ENCODE measurements at regions not wholly inside any gene's neighbourhood (a gene's known extent, or its start where the extent isn't known, plus 50 kb on each side); places are given as distances from the start of the nearest gene placed in this dataset.

DNA sequence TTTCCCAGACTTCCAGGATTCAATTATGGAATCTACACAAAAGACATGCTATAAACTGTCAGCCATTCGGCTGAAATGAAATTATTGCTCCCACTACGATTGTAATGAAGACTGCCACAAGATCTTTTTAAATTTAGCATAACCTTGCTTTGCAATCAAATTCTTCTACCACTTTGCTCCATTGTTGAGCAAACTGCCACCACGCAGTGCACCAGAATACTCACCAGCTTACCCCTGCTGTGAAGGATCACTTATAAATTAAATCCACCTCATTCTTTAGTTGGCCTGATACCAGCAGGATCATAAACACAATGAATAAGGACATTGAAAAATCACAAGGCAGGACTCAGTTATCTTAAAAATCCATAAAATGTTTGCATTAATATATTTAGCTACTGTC lies 116.4 kb upstream of the PRNP start:
- Histone ChIP-seq H3K4me3 (no peak overlapping the region), H3K27me3 (no peaks in the 10 kb centered on the region), H3K9me3 (no peaks in the 10 kb centered on the region), H3K4me1 (no peaks in the 10 kb centered on the region), H3K36me3 (no peaks in the 10 kb centered on the region), H3K27ac (no peak overlapping the region)
- TF ChIP-seq, protein P1, sequence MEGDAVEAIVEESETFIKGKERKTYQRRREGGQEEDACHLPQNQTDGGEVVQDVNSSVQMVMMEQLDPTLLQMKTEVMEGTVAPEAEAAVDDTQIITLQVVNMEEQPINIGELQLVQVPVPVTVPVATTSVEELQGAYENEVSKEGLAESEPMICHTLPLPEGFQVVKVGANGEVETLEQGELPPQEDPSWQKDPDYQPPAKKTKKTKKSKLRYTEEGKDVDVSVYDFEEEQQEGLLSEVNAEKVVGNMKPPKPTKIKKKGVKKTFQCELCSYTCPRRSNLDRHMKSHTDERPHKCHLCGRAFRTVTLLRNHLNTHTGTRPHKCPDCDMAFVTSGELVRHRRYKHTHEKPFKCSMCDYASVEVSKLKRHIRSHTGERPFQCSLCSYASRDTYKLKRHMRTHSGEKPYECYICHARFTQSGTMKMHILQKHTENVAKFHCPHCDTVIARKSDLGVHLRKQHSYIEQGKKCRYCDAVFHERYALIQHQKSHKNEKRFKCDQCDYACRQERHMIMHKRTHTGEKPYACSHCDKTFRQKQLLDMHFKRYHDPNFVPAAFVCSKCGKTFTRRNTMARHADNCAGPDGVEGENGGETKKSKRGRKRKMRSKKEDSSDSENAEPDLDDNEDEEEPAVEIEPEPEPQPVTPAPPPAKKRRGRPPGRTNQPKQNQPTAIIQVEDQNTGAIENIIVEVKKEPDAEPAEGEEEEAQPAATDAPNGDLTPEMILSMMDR (IDR thresholded peaks at IDR 0.05): no peak
- no peak for TF ChIP-seq POLR2A (IDR thresholded peaks at IDR 0.05)
- no peak for DNase-seq
- intact Hi-C loops (cut with DNase I; ENCODE audit: low total_unique reads): no loop called here

DNA sequence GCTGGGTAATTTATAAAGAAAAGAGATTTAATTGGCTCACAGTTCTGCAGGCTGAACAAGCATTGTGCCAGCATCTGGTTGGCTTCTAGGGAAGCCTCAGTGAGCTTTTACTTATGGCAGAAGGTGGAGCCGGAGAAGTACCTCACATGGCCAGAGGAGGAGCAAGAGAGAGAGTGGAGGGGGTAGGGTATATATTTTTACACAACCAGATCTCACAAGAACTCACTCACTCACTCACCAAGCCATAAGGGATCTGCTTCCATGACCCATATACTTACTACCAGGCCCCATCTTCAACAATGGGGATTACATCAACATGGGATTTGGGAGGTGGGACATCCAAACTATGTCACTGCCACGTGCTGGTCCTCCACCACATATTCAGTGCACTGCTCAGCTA lies 117.2 kb upstream of the PRNP start:
- intact Hi-C loops (cut with DNase I; ENCODE audit: low total_unique reads): no loop called here
- Histone ChIP-seq H3K27ac (no peak overlapping the region), H3K36me3 (no peaks in the 10 kb centered on the region), H3K4me1 (no peaks in the 10 kb centered on the region), H3K9me3 (no peaks in the 10 kb centered on the region), H3K4me3 (no peak overlapping the region), H3K27me3 (no peaks in the 10 kb centered on the region)
- no peak for DNase-seq
- no peak for TF ChIP-seq POLR2A (IDR thresholded peaks at IDR 0.05)
- TF ChIP-seq, protein P1 (IDR thresholded peaks at IDR 0.05): no peak

DNA sequence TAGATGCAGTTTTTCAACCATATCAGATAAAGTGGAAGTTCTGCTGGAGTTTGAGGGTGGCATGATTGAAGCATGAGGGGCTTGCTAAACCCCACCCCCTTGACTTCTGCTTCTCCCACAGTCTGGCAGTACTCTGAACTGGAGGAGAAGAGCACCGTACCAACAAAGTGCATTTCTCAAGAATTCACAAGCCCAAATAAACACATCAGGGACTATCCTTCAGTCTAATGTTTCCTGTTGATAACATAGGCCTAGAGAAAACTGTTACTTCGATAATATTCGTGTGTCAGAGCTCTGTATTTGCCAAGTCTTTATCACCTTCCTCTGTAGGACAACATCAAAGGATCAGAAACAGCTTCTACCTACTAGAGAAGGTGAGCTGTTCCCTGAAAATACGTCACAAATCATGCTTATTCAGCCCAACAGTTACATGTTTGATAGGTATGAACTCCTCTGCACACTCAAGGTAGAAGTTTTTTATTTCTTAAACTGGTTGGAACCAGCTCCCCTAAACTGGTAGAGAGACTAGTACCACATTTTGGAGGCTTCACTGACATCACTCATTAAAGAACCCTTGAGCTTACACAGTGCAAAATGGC lies 117.8 kb upstream of the PRNP start:
- no peaks in the 10 kb centered on the region for H3K36me3 ChIP-seq
- intact Hi-C loops (cut with DNase I; ENCODE audit: low total_unique reads): no loop called here

DNA sequence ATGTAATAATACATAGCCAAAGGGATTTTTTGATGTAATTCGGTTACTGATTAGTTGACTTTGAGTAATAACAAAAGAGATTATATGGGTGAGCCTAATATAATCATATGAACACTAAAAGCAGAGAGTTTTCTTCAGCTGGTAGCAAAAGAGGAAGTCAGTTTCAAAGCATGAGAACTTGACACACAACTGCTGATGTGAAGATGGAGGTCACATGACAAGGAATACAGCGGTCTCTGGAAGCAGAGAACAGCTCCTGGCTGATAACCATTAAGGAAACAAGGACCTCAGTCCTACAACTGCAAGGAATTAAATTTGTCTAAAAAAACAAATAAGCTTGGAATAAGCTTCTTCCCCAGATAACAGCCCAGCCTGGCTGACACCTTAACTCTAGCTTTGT lies 119.1 kb upstream of the PRNP start:
- TF ChIP-seq, protein P1 (IDR thresholded peaks at IDR 0.05): no peak
- no peak for TF ChIP-seq POLR2A (IDR thresholded peaks at IDR 0.05)
- H3K4me3 ChIP-seq: no peak overlapping the region
- no peaks in the 10 kb centered on the region for H3K9me3 ChIP-seq
- H3K36me3 ChIP-seq: no peaks in the 10 kb centered on the region
- DNase-seq: no peak
- intact Hi-C loops (cut with DNase I; ENCODE audit: low total_unique reads): no loop called here
- H3K4me1 ChIP-seq: no peaks in the 10 kb centered on the region
- H3K27ac ChIP-seq: no peak overlapping the region
- H3K27me3 ChIP-seq: no peaks in the 10 kb centered on the region

More for the DNA sequence above, 117.8 kb upstream of the PRNP start:
- H3K27ac ChIP-seq: no peak overlapping the region
- DNase-seq: no peak
- no peak overlapping the region for H3K4me3 ChIP-seq
- H3K27me3 ChIP-seq: no peaks in the 10 kb centered on the region
- H3K9me3 ChIP-seq: no peaks in the 10 kb centered on the region
- no peak for TF ChIP-seq POLR2A (IDR thresholded peaks at IDR 0.05)
- TF ChIP-seq, protein P1 (IDR thresholded peaks at IDR 0.05): no peak
- H3K4me1 ChIP-seq: no peaks in the 10 kb centered on the region

DNA sequence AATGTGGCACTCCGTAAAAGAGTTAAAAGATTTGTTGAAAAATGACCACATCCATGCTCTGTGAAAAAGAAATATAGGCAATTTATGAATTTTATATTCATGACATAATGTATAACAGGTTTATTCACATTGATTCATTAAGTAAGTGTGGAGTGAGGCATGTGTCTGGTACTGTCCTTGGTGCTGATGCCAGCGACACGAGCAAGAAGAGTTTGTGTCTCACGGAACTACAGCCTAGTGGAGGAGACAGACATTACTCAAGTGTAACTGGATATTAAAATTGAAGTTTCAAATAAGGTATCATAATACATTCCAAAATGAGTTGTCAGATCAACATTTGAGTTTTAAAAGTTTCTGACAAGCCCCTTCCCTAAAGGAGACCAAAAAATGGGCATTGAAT lies 122.7 kb upstream of the PRNP start:
- Histone ChIP-seq H3K4me1 (no peaks in the 10 kb centered on the region), H3K4me3 (no peak overlapping the region), H3K9me3 (no peaks in the 10 kb centered on the region), H3K27ac (no peak overlapping the region), H3K36me3 (no peaks in the 10 kb centered on the region), H3K27me3 (no peaks in the 10 kb centered on the region)
- TF ChIP-seq POLR2A (IDR thresholded peaks at IDR 0.05): no peak
- TF ChIP-seq, protein P1 (IDR thresholded peaks at IDR 0.05): no peak
- no peak for DNase-seq
- intact Hi-C loops (cut with DNase I; ENCODE audit: low total_unique reads): no loop called here

Measured in uterus (tissue), 3 donors.